H7 (cell line): ENCODE measurements at regions not wholly inside any gene's neighbourhood (a gene's known extent, or its start where the extent isn't known, plus 50 kb on each side); places are given as distances from the start of the nearest gene placed in this dataset.
A peak's percentile ranks its signal among the peaks of the same experiment; 100 is the strongest.

Source experiments
- DNase-seq: peaks from one replicate; pipeline ENCODE4 v3.0.0; 2012
- H3K27me3 ChIP-seq: 2 replicates; pipeline ENCODE4 v1.6.0; 2011; ENCODE audit warnings: mild to moderate bottlenecking, low read length; ENCODE audit not compliant: control insufficient read depth, insufficient read depth
- H3K36me3 ChIP-seq: replicated peaks from 2 replicates; pipeline ENCODE4 v1.5.1; 2011; ENCODE audit warnings: low read length; ENCODE audit not compliant: control insufficient read depth, insufficient read depth
- H3K4me3 ChIP-seq: 2 replicates; pipeline ENCODE4 v1.5.1; 2011; ENCODE audit warnings: low read depth, mild to moderate bottlenecking, control low read depth, low read length, moderate library complexity; ENCODE audit not compliant: insufficient read depth

DNA sequence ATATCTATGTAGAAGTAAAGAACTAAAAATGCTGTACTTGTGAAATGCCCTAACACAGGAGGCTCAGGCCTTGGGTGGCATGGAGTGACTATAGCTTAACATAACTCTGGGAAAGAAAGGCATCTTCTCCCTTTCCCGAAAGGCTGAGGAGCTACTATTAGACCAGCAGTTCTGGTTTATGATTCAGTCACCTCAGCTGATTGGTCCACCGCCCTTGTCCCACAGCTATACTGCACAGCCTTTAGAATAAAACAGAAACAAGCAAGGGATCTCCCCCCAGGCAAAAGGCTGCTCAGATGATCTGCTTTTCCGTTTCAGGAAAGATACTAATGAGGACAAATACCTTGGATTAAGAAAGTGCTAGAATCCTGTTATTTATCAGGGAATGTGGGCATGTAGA lies 171.3 kb downstream of the SNCA start:
- H3K36me3 ChIP-seq, result no peaks in the 10 kb centered on the region
- no peaks in the 10 kb centered on the region for H3K27me3 ChIP-seq
- no peak overlapping the region for H3K4me3 ChIP-seq
- no peak for DNase-seq

- H3K36me3 ChIP-seq, result no peaks in the 10 kb centered on the region
- DNase-seq, result no peak
- H3K27me3 ChIP-seq, result no peaks in the 10 kb centered on the region
- no peak overlapping the region for H3K4me3 ChIP-seq
These were observed 172.4 kb downstream of the SNCA start for GRCh38 chr4:89664521-89664920.

DNA sequence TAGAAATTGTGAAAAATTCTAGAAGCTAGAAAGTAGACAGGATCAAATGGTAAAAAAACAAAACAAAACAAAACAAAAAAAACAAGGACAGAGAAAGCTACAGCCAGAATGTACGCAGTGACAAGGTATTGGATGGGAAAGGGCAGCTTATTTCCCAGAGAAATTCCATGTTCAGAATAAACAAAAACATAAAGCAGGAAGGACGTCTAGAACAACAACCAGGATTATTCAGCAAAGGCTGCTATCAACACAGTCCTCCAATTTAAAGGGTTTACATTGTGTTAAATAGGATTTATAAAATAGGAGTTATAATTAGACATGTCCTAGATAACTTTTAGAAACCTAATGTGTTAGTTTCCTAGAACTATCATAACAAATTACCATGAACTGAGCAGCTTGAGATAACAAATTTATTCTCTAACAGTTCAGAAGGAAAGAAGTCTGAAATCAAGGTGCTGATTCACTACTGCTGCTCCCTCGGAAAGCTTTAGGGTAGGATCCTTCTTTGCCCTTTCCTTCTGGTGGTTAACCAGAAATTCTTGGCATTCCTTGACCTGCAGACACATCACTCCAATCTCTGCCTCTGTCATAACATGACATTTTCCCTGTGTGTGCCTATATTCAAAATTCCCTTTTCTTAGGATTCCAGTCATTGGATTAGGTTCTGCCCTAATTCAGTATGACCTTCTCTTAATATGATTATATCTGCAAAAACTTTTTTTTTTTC lies 175.6 kb downstream of the SNCA start:
- Histone ChIP-seq H3K4me3 (no peak overlapping the region), H3K36me3 (no peaks in the 10 kb centered on the region), H3K27me3 (no peaks in the 10 kb centered on the region)
- peak; percentile 2 for DNase-seq

DNA sequence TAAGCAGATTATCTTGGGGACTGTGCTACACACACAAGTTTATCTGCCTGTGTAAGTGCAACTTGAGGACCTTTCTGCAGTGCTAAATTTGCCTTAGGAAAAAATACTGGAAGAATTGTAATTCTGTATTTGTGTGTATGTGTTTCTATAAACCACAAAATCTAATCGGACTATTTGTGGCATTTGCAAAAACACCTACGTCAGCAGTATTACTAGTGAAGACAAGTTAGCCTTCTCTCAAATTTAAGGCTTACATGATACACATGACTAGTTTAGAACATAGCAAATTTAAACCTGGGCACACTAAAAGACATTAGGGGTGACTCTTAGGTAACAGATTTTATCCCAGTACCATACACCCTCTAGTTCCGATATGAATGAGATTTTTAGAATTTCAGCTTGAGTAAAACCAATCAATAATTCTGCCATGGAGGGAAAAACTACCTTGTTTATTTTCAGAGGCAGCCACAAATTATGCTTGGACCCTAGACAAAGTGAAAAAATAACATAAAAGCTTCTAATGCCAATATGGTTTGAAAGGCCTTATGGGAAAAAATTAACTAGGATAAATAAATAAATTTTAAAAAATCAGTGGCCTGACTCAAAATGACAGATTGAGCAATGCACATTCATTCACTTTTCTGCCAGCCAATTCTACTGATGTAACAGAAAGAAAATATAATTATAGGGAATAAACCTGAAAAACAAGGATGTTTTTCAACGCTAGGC lies 176.4 kb downstream of the SNCA start:
- DNase-seq, result no peak
- no peaks in the 10 kb centered on the region for H3K36me3 ChIP-seq
- H3K27me3 ChIP-seq, result no peaks in the 10 kb centered on the region
- H3K4me3 ChIP-seq, result no peak overlapping the region

DNA sequence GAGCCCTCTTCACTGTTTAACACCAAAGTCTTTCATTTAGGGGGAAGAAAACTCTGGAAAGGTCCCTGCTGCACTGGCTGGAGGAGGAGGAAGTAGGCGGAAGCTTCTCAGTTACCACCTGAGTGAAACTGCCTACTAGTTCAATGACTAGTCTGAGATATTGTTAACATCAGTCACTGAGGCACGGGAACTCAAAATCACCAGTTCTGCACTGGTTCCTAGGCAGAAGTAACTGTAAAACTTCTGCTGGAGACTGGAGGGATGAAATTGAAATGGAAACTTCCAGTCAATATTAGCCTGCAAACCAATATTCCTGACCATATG lies 178.3 kb downstream of the SNCA start:
- H3K4me3 ChIP-seq, result no peak overlapping the region
- no peak for DNase-seq
- H3K27me3 ChIP-seq, result no peaks in the 10 kb centered on the region
- no peaks in the 10 kb centered on the region for H3K36me3 ChIP-seq

DNA sequence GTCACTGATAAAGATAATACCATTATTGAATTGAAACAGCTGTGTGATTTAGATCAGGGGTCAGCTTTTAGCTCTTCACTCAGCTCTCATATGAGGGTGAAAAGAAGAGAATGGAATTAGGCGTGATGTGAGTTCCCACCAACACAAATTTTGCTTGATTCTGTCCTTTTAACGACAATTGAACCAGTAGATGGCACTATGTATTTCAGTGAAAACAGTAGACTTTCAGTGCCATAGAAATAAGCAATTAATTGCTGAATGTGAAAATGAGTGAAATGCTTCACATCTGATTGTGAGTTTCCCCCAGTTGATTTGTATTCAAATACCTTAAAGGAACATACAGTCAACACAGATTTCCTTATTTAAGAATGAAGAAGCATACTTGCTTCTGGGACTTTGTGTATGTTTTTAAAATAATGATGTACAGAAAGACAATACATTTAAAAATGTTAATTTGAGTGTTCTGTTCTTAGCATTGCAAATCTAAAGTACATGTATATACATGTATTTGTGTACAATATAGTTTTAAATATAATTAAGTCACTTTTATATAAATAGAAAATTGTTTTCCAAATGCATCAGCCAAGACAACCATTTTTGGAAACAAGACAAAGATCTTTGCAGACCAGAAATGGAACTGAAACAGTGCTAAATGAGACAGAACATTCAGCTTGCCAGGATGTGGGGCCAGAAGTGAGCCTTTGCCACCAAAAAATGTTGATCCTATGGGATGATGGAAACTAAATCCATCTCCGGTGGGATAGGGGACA lies 178.8 kb downstream of the SNCA start:
- Histone ChIP-seq H3K27me3 (no peaks in the 10 kb centered on the region), H3K4me3 (no peak overlapping the region), H3K36me3 (no peaks in the 10 kb centered on the region)
- DNase-seq, result no peak

DNA sequence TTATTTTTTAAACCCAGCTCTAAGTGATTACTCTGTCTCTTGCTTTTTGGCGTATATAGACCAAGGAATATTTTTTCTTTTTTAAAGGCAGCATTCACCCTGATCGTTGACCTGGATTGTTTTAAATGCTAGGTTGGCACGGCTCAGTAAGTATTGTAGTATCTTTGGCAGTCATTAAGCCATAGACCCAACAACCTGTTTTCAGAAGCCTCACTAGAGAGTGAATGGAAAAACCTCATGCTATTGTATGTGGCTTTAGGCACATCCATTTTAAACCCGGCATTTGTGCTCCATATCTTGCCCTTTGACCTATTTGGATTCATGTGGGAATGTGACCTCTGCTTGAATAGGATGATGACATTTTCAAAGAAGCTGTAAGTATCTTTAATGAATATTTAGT lies 183.9 kb downstream of the SNCA start:
- H3K27me3 ChIP-seq, result no peaks in the 10 kb centered on the region
- no peak for DNase-seq
- no peak overlapping the region for H3K4me3 ChIP-seq
- H3K36me3 ChIP-seq, result no peaks in the 10 kb centered on the region

DNA sequence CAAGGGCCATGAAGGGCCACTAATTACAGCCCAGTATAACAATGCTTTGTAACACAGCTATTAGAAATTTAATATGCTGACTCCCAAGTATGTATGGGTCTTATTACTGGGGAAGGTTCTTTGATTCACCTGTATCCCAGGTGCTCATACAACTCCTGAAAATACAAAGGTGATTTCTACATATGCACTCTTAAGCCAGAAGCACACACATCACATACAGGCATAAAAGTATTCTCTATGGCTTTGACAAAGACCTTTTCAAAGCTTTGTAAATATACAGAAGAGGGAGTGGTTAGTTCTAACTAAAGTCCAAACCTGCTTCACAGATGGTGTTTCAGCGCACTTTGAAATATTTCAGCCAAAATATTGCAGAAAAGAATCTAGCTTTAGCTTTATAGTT lies 191.5 kb downstream of the SNCA start:
- H3K27me3 ChIP-seq, result peaks cover 2% of the 10 kb centered on the region; the same call in 1 of the 2 replicates
- DNase-seq, result no peak
- no peaks in the 10 kb centered on the region for H3K36me3 ChIP-seq
- no peak overlapping the region for H3K4me3 ChIP-seq

DNA sequence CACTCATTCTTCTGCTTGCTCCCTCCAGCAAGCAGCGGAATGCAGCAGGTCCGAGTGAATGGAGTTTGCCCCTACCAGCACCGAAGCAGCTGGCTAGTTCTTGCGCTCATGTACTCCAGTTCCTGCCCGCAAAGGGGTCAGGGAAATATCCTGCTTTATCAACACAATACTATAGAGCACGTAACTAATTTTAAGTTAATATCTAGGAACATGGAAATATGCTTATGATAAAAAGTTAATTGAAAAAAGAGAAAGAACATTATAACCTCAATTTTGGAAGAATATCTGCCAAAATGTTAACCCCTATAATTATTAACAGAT lies 195.6 kb downstream of the SNCA start:
- Histone ChIP-seq H3K36me3 (no peaks in the 10 kb centered on the region), H3K4me3 (no peak overlapping the region), H3K27me3 (peaks cover 2% of the 10 kb centered on the region; the same call in 1 of the 2 replicates)
- DNase-seq, result no peak

GRCh38 chr4:89640620-89641366 lies 196.2 kb downstream of the SNCA start:
- Histone ChIP-seq H3K4me3 (no peak overlapping the region), H3K36me3 (no peaks in the 10 kb centered on the region), H3K27me3 (peaks cover 2% of the 10 kb centered on the region; the same call in 1 of the 2 replicates)
- peak; percentile 39 for DNase-seq

DNA sequence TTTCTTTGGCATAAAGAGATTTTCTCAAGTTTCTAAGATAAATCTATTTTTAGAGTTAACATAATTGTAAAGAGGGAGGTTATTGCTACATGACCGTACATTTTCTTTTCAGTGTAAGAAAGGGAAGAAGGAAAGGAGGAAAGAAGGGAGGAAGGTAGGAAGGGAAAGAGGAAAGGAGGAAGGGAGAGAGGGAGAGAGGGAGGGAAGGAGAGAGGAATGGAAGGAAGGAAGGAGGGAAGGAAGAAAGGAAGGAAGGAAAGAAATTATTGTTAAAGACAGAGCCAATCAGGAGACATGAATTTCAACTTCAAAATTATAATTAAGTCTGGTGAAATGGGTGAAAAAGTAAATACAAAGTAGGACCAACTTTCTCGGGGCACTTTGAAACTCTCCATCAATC lies 197.6 kb downstream of the SNCA start:
- H3K4me3 ChIP-seq, result no peak overlapping the region
- H3K27me3 ChIP-seq, result peaks cover 2% of the 10 kb centered on the region; the same call in 1 of the 2 replicates
- no peak for DNase-seq
- no peaks in the 10 kb centered on the region for H3K36me3 ChIP-seq

DNA sequence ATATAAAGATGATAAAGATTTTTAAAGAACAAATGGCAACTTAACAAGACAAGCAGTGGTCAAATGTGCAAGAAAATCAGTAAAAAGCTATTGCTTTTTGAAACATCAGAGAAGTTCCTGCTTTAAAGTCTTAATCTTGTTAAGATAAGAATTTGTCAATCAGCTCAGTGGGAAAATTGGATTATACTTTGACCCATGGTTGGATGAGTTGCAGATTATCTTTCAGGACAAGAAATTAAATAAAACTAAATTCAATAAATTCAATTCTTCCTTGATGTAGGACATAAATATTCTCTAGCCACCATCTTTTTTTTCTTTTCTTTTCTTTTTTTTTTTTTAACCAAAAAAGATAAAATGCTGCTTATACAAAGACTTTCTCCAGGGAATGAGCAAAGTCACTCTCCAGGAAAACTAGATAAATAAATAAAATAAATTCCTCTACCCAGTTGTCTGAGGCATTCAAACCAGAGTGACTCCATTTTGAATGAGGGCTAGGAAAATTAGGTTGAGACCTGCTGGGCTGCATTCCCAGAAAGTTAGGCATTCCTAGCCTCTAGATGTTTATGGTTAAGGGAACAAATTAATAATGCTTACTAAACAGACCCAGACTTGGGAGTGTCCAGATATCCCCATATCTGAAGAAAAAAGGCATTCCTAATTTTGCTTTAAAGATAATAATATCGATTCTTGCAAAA lies 211.2 kb downstream of the SNCA start:
- Histone ChIP-seq H3K4me3 (no peak overlapping the region), H3K36me3 (no peaks in the 10 kb centered on the region), H3K27me3 (no peaks in the 10 kb centered on the region)
- no peak for DNase-seq

GRCh38 chr4:89619206-89619962 lies 217.6 kb downstream of the SNCA start:
- Histone ChIP-seq H3K4me3 (no peak overlapping the region), H3K27me3 (no peaks in the 10 kb centered on the region), H3K36me3 (no peaks in the 10 kb centered on the region)
- DNase-seq, result no peak
